SK-N-SH treated with all-trans-retinoic acid at 6 μM for 48 hours (cell line): ENCODE measurements at regions not wholly inside any gene's neighbourhood (a gene's known extent, or its start where the extent isn't known, plus 50 kb on each side); places are given as distances from the start of the nearest gene placed in this dataset.

ENCODE experiments used
- ATAC-seq: fragments of 200-7000 bp; cut with Tn5 transposase; 3 replicates; pipeline ENCODE4 v1.9.1; 2020; ENCODE audit warnings: mild to moderate bottlenecking, moderate library complexity
- ARNTL ChIP-seq: fragments of 450-650 bp; formaldehyde crosslinking; IDR thresholded peaks from 2 replicates; pipeline ENCODE4 v1.5.0; 2020; ENCODE audit warnings: low read depth, mild to moderate bottlenecking, moderate library complexity, borderline replicate concordance
- BACH2 ChIP-seq: fragments of 250-450 bp; sonication (Bioruptor Pico); IDR thresholded peaks from 2 replicates; pipeline ENCODE4 v1.9.0; 2021; ENCODE audit warnings: mild to moderate bottlenecking, borderline replicate concordance
- CREB5 ChIP-seq: fragments of 250-450 bp; sonication (Bioruptor Pico); IDR thresholded peaks from 2 replicates; pipeline ENCODE4 v1.5.1; 2020; ENCODE audit warnings: low read depth, mild to moderate bottlenecking, moderate library complexity
- CSDC2 ChIP-seq: fragments of 250-450 bp; sonication (Bioruptor Pico); IDR thresholded peaks from 2 replicates; pipeline ENCODE4 v1.5.0; 2020; ENCODE audit warnings: mild to moderate bottlenecking, moderate library complexity
- CSRNP3 ChIP-seq: fragments of 250-450 bp; sonication (Bioruptor Pico); IDR thresholded peaks from 2 replicates; pipeline ENCODE4 v1.5.1; 2021; ENCODE audit warnings: mild to moderate bottlenecking, moderate library complexity
- ESRRG ChIP-seq: fragments of 250-450 bp; sonication (Bioruptor Pico); IDR thresholded peaks from 2 replicates; pipeline ENCODE4 v1.6.1; 2021; ENCODE audit warnings: mild to moderate bottlenecking
- GLIS3 ChIP-seq: fragments of 250-450 bp; sonication (Bioruptor Pico); IDR thresholded peaks from 2 replicates; pipeline ENCODE4 v1.5.0; 2020; ENCODE audit warnings: mild to moderate bottlenecking, moderate library complexity
- ISL1 ChIP-seq: fragments of 250-450 bp; sonication (Bioruptor Pico); IDR thresholded peaks from 2 replicates; pipeline ENCODE4 v2.1.2; 2022; ENCODE audit warnings: mild to moderate bottlenecking, moderate library complexity
- OSR1 ChIP-seq: fragments of 250-450 bp; sonication (Bioruptor Pico); IDR thresholded peaks from 2 replicates; pipeline ENCODE4 v1.8.0; 2022; ENCODE audit warnings: moderate library complexity, mild to moderate bottlenecking, inconsistent platforms
- PATZ1 ChIP-seq: fragments of 250-450 bp; sonication (Bioruptor Pico); IDR thresholded peaks from 2 replicates; pipeline ENCODE4 v1.8.0; 2020; ENCODE audit warnings: mild to moderate bottlenecking, moderate library complexity, borderline replicate concordance
- SNAI2 ChIP-seq: fragments of 250-450 bp; sonication (Bioruptor Pico); IDR thresholded peaks from 2 replicates; pipeline ENCODE4 v1.5.0; 2020; ENCODE audit warnings: mild to moderate bottlenecking, moderate library complexity
- ZC3H10 ChIP-seq: fragments of 250-450 bp; sonication (Bioruptor Pico); IDR thresholded peaks from 2 replicates; pipeline ENCODE4 v1.5.1; 2021; ENCODE audit warnings: mild to moderate bottlenecking, moderate library complexity
- ZFP3 ChIP-seq: fragments of 250-450 bp; sonication (Bioruptor Pico); IDR thresholded peaks from 2 replicates; pipeline ENCODE4 v1.5.0; 2020; ENCODE audit warnings: mild to moderate bottlenecking, moderate library complexity
- ZFP30 ChIP-seq: fragments of 450-650 bp; formaldehyde crosslinking; IDR thresholded peaks from 2 replicates; pipeline ENCODE4 v1.5.0; 2022; ENCODE audit warnings: mild to moderate bottlenecking, moderate library complexity
- ZNF565 ChIP-seq: fragments of 450-650 bp; formaldehyde crosslinking; conservative IDR thresholded peaks from 2 replicates; pipeline ENCODE4 v1.5.0; 2020; ENCODE audit warnings: low read depth, mild to moderate bottlenecking, moderate library complexity
- ZNF70 ChIP-seq: fragments of 450-650 bp; formaldehyde crosslinking; IDR thresholded peaks from 2 replicates; pipeline ENCODE4 v1.5.0; 2020; ENCODE audit warnings: mild to moderate bottlenecking, moderate library complexity
- ZNF8 ChIP-seq: fragments of 450-650 bp; formaldehyde crosslinking; IDR thresholded peaks from 2 replicates; pipeline ENCODE4 v1.5.0; 2020; ENCODE audit warnings: mild to moderate bottlenecking, moderate library complexity
- TF ChIP-seq, protein P1 (sequence below): fragments of 250-450 bp; sonication (Bioruptor Pico); IDR thresholded peaks from 2 replicates; pipeline ENCODE4 v1.8.0; 2021; ENCODE audit warnings: low read depth, mild to moderate bottlenecking, moderate library complexity, borderline replicate concordance
- TF ChIP-seq, protein P2 (sequence below): fragments of 250-450 bp; sonication (Bioruptor Pico); IDR thresholded peaks from 2 replicates; pipeline ENCODE4 v1.5.0; 2020; ENCODE audit warnings: mild to moderate bottlenecking, moderate library complexity

DNA sequence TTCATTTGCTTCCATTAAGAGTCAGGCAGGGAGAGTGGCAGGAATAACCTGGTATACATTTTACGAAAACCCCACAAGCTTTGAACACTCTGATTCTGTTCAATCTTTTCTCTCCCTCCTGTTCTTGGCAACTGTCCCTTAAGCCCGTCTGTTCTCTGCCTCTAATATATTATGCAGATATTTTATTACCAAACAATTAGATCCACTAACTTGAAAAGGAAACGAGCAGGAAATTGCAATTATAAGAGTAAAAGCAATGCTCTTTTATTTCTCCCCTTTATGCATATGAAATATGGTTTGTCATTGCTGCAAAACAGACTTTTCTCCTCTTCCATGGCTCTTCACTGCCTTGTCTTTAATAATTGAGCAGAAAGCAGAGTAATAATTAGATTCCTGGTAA lies 149.1 kb upstream of the CELF4 start:
- TF ChIP-seq ZC3H10 (CRISPR knock-in tag) (no peak), CSRNP3 (CRISPR knock-in tag) (no peak), ZNF70 (CRISPR knock-in tag) (no peak), OSR1 (no peak), SNAI2 (no peak), CREB5 (CRISPR knock-in tag) (no peak), ARNTL (no peak), GLIS3 (CRISPR knock-in tag) (no peak), ZFP3 (CRISPR knock-in tag) (no peak), ISL1 (CRISPR knock-in tag) (no peak), ZNF8 (CRISPR knock-in tag) (no peak), CSDC2 (CRISPR knock-in tag) (no peak), ESRRG (CRISPR knock-in tag) (no peak), PATZ1 (CRISPR knock-in tag) (no peak), BACH2 (CRISPR knock-in tag) (no peak), ZNF565 (no peak)
- TF ChIP-seq, protein P1, sequence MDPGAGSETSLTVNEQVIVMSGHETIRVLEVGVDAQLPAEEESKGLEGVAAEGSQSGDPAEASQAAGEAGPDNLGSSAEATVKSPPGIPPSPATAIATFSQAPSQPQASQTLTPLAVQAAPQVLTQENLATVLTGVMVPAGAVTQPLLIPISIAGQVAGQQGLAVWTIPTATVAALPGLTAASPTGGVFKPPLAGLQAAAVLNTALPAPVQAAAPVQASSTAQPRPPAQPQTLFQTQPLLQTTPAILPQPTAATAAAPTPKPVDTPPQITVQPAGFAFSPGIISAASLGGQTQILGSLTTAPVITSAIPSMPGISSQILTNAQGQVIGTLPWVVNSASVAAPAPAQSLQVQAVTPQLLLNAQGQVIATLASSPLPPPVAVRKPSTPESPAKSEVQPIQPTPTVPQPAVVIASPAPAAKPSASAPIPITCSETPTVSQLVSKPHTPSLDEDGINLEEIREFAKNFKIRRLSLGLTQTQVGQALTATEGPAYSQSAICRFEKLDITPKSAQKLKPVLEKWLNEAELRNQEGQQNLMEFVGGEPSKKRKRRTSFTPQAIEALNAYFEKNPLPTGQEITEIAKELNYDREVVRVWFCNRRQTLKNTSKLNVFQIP (CRISPR knock-in tag) = no peak
- TF ChIP-seq, protein P2, sequence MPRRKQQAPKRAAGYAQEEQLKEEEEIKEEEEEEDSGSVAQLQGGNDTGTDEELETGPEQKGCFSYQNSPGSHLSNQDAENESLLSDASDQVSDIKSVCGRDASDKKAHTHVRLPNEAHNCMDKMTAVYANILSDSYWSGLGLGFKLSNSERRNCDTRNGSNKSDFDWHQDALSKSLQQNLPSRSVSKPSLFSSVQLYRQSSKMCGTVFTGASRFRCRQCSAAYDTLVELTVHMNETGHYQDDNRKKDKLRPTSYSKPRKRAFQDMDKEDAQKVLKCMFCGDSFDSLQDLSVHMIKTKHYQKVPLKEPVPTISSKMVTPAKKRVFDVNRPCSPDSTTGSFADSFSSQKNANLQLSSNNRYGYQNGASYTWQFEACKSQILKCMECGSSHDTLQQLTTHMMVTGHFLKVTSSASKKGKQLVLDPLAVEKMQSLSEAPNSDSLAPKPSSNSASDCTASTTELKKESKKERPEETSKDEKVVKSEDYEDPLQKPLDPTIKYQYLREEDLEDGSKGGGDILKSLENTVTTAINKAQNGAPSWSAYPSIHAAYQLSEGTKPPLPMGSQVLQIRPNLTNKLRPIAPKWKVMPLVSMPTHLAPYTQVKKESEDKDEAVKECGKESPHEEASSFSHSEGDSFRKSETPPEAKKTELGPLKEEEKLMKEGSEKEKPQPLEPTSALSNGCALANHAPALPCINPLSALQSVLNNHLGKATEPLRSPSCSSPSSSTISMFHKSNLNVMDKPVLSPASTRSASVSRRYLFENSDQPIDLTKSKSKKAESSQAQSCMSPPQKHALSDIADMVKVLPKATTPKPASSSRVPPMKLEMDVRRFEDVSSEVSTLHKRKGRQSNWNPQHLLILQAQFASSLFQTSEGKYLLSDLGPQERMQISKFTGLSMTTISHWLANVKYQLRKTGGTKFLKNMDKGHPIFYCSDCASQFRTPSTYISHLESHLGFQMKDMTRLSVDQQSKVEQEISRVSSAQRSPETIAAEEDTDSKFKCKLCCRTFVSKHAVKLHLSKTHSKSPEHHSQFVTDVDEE (CRISPR knock-in tag) = no peak
- TF ChIP-seq, all 23 proteins: peak for 0
- ATAC-seq = no peak

GRCh38 chr18:37712776-37713175 lies 147.2 kb upstream of the CELF4 start:
- no peak for ATAC-seq

More at GRCh38 chr18:37712776-37713175, 147.2 kb upstream of the CELF4 start:
- TF ChIP-seq ZFP30 (CRISPR knock-in tag) (no peak), ZC3H10 (CRISPR knock-in tag) (no peak), ZNF8 (CRISPR knock-in tag) (no peak), ZFP3 (CRISPR knock-in tag) (no peak)
- TF ChIP-seq, protein P1 (CRISPR knock-in tag) = no peak
